Chondrocyte (in vitro differentiated cells): ENCODE measurements at regions not wholly inside any gene's neighbourhood (a gene's known extent, or its start where the extent isn't known, plus 50 kb on each side); places are given as distances from the start of the nearest gene placed in this dataset.

Source experiments
- DNase-seq: peaks from one replicate; pipeline ENCODE4 v3.0.0; 2021; ENCODE audit warnings: mixed read lengths, low spot score
- H3K27ac Mint-ChIP-seq: one replicate; pipeline ENCODE4 v1.8.0; 2021; ENCODE audit warnings: mild to moderate bottlenecking, moderate library complexity, mixed read lengths; ENCODE audit not compliant: unreplicated experiment
- H3K27me3 Mint-ChIP-seq: 2 replicates; pipeline ENCODE4 v1.8.0; 2021; ENCODE audit warnings: low read depth, mixed read lengths
- H3K36me3 Mint-ChIP-seq: 2 replicates; pipeline ENCODE4 v1.8.0; 2021; ENCODE audit warnings: low read depth, mixed read lengths
- H3K4me1 Mint-ChIP-seq: 2 replicates; pipeline ENCODE4 v1.8.0; 2021; ENCODE audit warnings: low read depth, mild to moderate bottlenecking, mixed read lengths
- H3K4me3 Mint-ChIP-seq: one replicate; pipeline ENCODE4 v1.8.0; 2021; ENCODE audit warnings: mild to moderate bottlenecking, moderate library complexity, mixed read lengths; ENCODE audit not compliant: unreplicated experiment
- H3K9me3 Mint-ChIP-seq: 2 replicates; pipeline ENCODE4 v1.8.0; 2021; ENCODE audit warnings: low read depth, mixed read lengths
- TF ChIP-seq, protein P1 (sequence below): fragments of 200-600 bp; sonication (generic); IDR thresholded peaks from 2 replicates; pipeline ENCODE4 v1.5.0; 2021; ENCODE audit warnings: antibody characterized with exemption, mild to moderate bottlenecking, moderate library complexity

GRCh38 chr14:98545181-98545580 is 726.8 kb downstream of the BCL11B start:
- Mint-ChIP-seq H3K9me3 (no peaks in the 10 kb centered on the region), H3K4me1 (no peaks in the 10 kb centered on the region), H3K36me3 (no peaks in the 10 kb centered on the region), H3K4me3 (no peak overlapping the region), H3K27me3 (peaks cover 4% of the 10 kb centered on the region), H3K27ac (no peak overlapping the region)
- no peak for DNase-seq
- TF ChIP-seq, protein P1, sequence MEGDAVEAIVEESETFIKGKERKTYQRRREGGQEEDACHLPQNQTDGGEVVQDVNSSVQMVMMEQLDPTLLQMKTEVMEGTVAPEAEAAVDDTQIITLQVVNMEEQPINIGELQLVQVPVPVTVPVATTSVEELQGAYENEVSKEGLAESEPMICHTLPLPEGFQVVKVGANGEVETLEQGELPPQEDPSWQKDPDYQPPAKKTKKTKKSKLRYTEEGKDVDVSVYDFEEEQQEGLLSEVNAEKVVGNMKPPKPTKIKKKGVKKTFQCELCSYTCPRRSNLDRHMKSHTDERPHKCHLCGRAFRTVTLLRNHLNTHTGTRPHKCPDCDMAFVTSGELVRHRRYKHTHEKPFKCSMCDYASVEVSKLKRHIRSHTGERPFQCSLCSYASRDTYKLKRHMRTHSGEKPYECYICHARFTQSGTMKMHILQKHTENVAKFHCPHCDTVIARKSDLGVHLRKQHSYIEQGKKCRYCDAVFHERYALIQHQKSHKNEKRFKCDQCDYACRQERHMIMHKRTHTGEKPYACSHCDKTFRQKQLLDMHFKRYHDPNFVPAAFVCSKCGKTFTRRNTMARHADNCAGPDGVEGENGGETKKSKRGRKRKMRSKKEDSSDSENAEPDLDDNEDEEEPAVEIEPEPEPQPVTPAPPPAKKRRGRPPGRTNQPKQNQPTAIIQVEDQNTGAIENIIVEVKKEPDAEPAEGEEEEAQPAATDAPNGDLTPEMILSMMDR = no peak

DNA sequence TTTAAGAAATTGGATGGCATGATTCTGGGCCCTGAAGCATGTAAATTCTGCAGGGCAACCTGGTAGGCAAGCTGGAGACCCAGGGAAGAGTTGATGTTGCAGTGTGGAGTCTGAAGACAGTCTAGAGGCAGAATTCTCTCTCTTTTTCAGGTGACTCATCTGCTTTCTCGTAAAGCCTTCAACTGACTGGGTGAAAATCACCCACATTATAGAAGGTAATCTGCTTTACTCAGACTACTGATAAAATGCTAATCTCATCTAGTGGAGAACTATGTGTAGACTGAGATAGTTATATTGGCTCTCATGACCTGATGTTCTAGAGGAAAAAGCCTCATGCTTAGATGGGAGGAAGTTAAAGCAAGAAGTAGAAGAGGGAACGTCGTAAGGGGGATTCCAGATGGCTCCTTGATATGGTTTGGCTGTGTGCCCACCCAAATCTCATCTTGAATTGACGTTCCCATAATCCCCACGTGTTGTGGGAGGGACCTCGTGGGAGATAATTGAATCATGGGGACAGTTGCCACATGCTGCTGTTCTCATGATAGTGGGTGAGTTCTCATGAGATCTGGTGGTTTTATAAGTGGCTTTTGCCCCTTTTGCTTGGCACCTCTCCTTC is 723.8 kb downstream of the BCL11B start:
- TF ChIP-seq, protein P1 = no peak
- peaks cover 3% of the 10 kb centered on the region for H3K9me3 Mint-ChIP-seq
- H3K27ac Mint-ChIP-seq = no peak overlapping the region
- H3K4me1 Mint-ChIP-seq = no peaks in the 10 kb centered on the region
- no peaks in the 10 kb centered on the region for H3K36me3 Mint-ChIP-seq
- DNase-seq = no peak
- peaks cover 4% of the 10 kb centered on the region for H3K27me3 Mint-ChIP-seq
- H3K4me3 Mint-ChIP-seq = no peak overlapping the region

- Mint-ChIP-seq H3K9me3 (peaks cover 11% of the 10 kb centered on the region), H3K27ac (no peak overlapping the region), H3K36me3 (no peaks in the 10 kb centered on the region), H3K4me1 (no peaks in the 10 kb centered on the region), H3K4me3 (no peak overlapping the region), H3K27me3 (no peaks in the 10 kb centered on the region)
- TF ChIP-seq, protein P1 = no peak
- no peak for DNase-seq
Observed at GRCh38 chr14:98551028-98551427, 721.0 kb downstream of the BCL11B start.

DNA sequence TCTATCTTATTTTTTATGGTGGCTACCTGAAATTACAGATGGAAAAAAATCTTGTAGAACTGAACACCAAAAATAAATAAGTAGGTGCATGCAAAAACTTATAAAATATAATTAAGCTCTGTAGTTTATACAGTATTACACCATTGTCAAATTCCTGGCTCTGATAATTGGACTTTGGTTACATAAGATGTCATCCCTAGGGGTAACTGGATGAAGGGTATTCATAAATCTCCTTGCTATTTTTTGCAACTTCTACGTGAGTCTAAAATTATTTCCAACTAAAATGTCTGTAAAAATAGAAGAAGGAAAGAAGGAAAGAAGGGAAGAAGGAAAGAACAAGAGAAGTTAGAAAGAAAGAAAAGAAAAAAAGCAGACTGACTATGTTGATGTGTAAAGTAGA is 716.6 kb downstream of the BCL11B start:
- H3K36me3 Mint-ChIP-seq = no peaks in the 10 kb centered on the region
- H3K4me3 Mint-ChIP-seq = no peak overlapping the region
- H3K27me3 Mint-ChIP-seq = peaks cover 3% of the 10 kb centered on the region
- DNase-seq = no peak
- TF ChIP-seq, protein P1 = no peak
- no peak overlapping the region for H3K27ac Mint-ChIP-seq
- H3K9me3 Mint-ChIP-seq = peaks cover 14% of the 10 kb centered on the region
- H3K4me1 Mint-ChIP-seq = no peaks in the 10 kb centered on the region

DNA sequence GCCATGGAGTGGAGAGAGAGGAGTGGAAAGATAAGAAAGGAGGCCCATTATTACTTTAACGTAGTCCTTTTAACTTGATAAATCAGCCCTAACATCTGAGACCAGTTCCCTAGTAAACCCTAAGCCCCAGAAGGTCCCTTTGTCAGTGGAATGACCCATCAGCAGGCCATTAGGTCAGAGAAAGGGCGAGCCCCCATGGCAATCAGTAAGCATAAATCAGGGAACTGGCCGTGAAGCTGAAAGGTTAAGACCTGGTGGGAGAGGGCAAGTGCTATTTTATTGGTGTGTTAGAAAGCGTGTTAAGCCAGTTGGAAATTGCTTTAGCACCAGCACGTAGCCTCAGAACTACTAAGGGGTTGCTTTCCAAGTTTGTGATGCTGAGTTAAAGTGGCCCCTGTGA is 708.0 kb downstream of the BCL11B start:
- no peak overlapping the region for H3K27ac Mint-ChIP-seq
- H3K4me3 Mint-ChIP-seq = no peak overlapping the region
- H3K4me1 Mint-ChIP-seq = no peaks in the 10 kb centered on the region
- no peaks in the 10 kb centered on the region for H3K36me3 Mint-ChIP-seq
- peaks cover 11% of the 10 kb centered on the region for H3K27me3 Mint-ChIP-seq
- TF ChIP-seq, protein P1 = no peak
- no peak for DNase-seq
- H3K9me3 Mint-ChIP-seq = peaks cover 2% of the 10 kb centered on the region
